Esophagus muscularis mucosa (tissue), 3 donors: ENCODE measurements at regions not wholly inside any gene's neighbourhood (a gene's known extent, or its start where the extent isn't known, plus 50 kb on each side); places are given as distances from the start of the nearest gene placed in this dataset.

Experiments
- POLR2A ChIP-seq: fragments of 450-650 bp; IDR thresholded peaks from one replicate; pipeline ENCODE4 v1.6.1; 2017; ENCODE audit warnings: antibody characterized with exemption, moderate library complexity, mild to moderate bottlenecking, low read depth
- TF ChIP-seq, protein P1 (sequence below), 3 experiments: fragments of 200-600 bp in 2 of 3; fragments of 450-650 bp in 1 of 3; sonication (generic) in 2 of 3; IDR thresholded peaks; one replicate each; pipeline ENCODE4 v1.5.1; 2017 to 2019; ENCODE audit warnings: antibody characterized with exemption in 3 of 3, mild to moderate bottlenecking in 2 of 3, moderate library complexity in 1 of 3

DNA sequence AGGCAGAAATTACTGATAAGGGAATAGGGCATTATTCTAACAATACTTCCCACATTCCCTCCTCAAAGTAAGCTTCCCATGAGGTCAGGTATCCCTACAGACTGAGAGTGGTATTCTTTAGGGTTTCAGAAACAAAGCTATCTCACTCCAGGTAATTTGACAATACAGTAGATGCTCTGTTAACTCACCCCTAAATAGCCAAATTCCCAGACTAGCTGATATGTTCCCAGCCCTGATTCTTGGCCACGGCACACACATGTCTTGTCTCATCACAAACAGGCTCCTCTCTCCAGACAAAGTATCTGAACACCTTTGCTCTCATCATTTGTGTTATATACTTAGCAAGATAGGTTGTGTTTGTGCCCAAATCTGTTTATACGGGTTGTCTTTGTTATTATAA lies 139.9 kb downstream of the ZNF608 start:
- TF ChIP-seq, protein P1, sequence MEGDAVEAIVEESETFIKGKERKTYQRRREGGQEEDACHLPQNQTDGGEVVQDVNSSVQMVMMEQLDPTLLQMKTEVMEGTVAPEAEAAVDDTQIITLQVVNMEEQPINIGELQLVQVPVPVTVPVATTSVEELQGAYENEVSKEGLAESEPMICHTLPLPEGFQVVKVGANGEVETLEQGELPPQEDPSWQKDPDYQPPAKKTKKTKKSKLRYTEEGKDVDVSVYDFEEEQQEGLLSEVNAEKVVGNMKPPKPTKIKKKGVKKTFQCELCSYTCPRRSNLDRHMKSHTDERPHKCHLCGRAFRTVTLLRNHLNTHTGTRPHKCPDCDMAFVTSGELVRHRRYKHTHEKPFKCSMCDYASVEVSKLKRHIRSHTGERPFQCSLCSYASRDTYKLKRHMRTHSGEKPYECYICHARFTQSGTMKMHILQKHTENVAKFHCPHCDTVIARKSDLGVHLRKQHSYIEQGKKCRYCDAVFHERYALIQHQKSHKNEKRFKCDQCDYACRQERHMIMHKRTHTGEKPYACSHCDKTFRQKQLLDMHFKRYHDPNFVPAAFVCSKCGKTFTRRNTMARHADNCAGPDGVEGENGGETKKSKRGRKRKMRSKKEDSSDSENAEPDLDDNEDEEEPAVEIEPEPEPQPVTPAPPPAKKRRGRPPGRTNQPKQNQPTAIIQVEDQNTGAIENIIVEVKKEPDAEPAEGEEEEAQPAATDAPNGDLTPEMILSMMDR (IDR thresholded peaks at IDR 0.05), result no peak
- no peak for TF ChIP-seq POLR2A
